ENCODE measurements at regions not wholly inside any gene's neighbourhood (a gene's known extent, or its start where the extent isn't known, plus 50 kb on each side); places are given as distances from the start of the nearest gene placed in this dataset.
"Not testable (repeated sequence)": the region's sequence is repeated elsewhere in the genome, so short reads cannot be mapped to it uniquely, and the experiment has no call there.

- no peak for DNase-seq
These were observed 1054.5 kb upstream of the FANCL start for GRCh38 chr2:59295524-59296162.

DNA sequence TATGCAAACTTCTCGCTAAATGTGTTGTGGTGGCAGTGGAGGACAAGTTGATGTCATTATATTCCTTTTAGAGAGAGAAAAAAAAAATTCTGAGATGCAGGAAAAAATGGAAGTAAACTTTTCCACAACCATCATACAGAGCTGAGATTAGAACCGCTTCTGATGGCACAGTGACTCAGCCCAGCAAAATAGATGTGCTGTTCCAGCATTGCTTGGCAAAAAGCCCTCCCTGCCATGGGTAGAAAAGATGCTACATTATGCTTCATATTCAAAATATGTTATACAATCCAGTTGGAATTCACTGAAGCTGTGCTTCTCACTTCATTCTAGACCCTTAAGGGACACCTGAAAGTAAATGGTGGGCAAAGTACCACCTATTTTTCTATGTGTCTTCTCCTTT lies 1047.6 kb upstream of the FANCL start:
- DNase-seq: no peak

GRCh38 chr2:59282374-59283057 lies 1041.4 kb upstream of the FANCL start:
- no peak for DNase-seq

DNA sequence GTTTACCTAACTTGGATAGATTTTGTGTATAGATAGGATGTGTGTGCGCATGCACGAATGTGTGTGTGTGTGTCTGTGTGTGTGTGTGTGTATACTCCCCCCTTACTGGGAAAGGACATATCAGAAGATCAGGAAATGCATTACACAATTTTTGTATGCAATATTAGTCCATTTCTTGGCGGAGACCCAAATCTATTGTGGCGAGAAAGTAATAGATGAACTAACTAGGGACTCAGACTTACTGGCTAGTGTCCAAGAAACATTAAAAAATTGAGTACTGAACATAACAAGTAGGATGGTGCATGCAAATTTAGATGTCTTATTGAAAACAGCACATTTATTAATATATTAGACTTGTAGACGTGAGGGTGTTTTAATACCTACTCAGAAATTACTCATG lies 1036.5 kb upstream of the FANCL start:
- DNase-seq: no peak

DNA sequence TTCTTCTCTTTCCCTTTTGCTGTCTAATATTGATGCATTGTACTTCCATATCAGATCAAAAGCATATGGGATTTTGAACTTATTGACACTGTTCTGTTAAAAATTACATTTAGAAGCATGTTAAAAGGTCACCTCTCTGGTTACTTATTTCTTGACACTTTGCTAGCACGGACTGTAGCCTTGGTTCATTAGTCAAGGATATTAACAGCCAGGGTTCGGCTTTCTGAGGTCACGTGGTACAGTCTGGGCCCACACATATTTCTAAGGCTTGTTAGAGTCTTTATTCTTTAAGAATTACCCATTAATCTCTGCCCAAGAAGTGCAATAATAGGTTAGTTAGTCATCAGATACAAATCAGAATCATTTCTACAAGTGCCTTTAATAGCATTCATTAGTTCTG lies 1035.8 kb upstream of the FANCL start:
- no peak for DNase-seq

GRCh38 chr2:59276033-59276432 lies 1034.9 kb upstream of the FANCL start:
- DNase-seq: no peak

- DNase-seq: no peak
These were observed 1025.3 kb upstream of the FANCL start for GRCh38 chr2:59266453-59266852.

DNA sequence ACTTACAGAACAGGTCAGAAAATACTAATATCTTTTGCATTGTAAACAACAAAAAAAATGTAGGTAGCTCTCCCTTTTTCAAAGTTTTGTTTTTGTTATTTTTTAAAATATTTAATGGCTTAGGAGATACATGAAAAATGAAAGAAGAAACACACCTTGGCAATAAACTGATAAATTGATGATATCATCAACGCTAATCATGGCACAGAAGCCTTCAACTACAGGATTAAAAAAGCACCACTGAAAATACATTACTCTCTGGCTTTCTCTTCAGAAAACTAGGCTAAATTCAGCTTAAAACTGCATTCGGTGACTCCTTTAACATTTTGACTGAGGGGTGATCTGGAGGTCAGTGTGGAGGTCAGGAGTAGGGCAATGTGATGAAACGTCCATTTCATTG lies 1018.8 kb upstream of the FANCL start:
- no peak for DNase-seq

DNA sequence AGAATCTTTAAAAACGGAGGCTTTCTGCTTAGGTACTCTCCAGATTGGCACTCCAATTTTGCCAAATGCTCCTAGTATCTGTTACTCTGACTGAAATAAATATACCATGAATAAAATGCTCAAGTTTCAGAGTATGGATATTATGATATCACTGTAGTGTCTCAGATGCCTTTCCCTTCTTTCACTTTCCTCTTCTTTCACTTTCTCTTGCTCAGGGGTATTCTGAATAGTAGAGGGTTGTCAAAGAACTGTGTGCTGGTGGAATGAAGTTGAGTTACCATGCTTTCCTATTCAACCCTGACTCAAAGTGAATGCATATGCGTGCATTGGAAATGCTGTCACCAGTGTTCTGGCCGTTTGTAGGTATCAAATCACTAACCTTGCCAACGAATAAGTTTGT lies 1015.2 kb upstream of the FANCL start:
- no peak for DNase-seq

- no peak for DNase-seq
These were observed 1013.2 kb upstream of the FANCL start for GRCh38 chr2:59254279-59254678.

DNA sequence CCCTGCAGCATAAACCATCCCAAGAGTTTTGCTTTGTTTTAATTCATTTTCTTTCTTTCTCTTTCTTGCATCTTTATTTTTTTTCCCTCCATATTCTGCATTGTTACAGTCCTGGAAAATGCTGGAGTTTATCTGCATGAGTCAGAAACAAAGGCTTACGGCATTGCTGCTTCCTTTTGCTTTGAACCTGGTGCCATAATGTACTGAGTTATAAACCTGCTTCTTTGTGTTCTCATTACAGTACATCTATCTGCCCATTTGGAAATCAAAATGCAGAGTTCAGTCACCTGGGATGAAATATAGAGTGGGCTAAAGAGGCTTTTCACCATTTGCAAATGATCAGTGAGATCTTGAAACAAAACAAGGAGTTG lies 1009.2 kb upstream of the FANCL start:
- no peak for DNase-seq

DNA sequence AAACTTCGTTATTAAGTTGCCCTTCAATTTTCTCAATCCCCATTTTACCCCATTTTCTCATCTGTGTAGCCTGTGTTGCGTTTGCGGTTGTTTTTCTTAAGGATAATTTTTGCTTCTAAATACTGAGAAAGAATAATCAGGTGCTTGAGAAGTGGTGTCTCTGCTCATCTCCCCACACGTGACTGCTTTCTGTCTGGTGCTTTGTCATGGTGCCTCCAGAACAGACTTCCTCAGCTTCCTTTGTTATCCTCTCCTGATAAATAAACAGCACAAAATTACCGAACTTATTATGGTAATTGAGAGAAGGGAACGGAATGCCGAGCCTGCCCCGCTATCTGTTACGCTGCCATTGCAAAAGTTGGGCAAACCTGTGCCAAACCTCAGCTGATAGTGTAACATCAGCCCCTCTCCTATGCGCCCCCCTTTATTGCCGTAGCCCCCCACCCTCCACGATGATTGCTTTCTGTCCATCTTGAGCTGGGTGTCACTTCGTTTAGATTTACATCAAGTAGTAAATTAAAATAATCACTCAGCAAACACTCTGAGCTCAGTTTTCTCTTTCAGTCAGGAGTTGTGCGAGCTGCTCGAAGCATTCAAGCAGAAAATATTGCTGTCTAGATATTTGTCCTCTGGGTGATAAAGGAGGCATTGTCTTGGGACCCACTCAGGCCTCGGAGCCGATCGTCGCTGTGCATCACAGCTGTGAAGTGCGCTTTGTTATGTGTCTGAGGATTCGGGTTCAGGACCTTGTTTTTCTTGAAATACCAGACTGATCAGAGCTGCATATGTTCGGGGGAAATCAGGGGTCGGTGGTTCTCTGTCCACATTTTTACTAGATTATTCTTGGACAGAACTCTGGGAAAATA lies 1008.5 kb upstream of the FANCL start:
- peak; percentile 88 for DNase-seq

DNA sequence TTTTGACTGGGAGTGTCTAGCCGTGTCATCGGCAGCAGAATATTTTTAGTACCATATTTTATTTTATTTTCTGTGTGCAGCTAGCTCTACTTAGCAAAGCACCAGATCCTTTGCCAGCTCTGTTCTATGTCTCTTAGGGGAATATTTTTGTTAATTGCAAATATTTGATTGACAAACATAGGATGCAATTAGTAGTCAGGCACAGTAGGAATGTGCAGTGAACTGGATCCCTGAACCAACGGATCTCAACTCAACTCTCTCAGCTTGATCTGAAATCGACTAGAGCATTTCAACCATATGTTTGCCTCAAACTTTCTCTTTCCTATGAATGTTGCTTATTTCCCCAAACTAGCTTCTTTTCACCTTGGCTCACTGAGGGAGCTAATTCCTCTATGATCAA lies 998.0 kb upstream of the FANCL start:
- DNase-seq: no peak

DNA sequence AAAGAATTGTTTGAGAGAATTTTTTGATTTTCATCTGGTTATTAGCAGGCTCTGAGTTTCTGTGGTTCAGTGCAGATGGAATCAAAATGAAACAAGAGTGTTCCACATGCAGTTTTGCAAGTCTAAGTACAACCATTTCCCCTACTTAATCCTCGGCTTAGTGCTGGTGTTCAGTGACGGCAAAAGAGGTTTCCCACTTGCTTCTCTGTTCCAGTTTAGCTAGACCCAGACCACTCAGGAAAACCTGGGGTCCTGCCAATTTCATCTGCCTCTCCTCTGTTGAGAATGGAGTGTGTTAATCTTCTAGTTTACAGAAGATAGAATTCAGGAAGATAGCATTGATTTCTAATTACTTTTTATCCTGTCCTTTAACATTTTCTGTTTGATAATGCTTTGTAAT lies 996.2 kb upstream of the FANCL start:
- DNase-seq: no peak

- DNase-seq: no peak
These were observed 995.6 kb upstream of the FANCL start for GRCh38 chr2:59236723-59237122.

DNA sequence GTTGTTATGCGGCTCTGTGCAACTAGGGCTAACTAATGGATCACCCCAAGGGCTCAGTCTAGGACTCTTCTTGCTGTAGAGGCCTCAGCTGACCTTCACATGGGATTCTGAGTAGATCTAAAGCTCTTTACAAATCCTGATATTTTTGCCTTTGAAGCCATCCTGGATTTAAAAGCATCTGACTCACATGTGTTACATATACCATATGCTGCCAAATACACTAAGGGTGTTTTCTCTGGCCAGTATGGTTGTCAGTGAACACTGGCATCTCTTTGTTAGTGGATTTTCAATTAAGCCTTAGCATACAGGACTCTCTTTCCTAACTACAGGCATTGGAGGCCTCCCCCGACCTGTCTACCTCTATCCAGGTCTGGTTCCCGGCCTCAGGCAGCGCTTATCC lies 992.8 kb upstream of the FANCL start:
- DNase-seq: no peak

GRCh38 chr2:59233448-59233847 lies 992.3 kb upstream of the FANCL start:
- DNase-seq: no peak

GRCh38 chr2:59232394-59233165 lies 991.5 kb upstream of the FANCL start:
- DNase-seq: no peak

DNA sequence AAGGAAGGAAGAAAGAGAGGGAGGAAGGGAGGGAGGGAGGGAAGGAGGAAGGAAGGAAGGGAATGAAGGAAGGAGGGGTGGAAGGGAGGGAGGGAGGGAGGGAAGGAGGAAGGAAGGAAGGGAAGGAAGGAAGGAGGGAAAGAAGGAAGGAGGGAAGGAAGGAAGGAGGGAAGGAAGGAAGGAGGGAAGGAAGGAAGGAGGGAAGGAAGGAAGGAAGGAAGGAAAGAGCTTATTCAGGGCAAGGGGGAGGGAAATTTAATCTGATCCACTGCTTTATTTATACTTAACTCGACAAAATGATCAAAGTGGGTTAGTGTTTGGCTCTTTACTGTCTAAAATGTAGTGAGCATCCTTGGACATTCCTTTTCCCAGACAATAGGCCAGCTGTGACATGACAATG lies 985.2 kb upstream of the FANCL start:
- DNase-seq: not testable (repeated sequence)

DNA sequence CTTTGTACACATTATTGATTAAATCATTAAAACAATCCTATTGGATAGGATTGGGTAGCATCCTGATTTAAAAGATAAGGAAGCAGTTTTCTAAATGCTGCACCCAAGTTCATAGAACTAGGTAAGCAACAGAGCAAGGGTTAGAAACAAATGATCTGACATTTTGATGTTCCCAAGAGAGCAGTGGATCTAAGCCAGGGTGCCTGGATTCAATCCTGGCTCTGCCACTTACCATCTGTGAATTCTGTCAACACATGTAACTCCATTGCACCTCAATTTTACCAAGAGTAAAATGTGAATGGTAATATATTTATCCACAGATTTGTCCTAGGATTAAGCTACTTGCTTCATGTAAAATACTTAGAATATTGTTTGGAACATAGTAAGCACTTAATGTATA lies 982.6 kb upstream of the FANCL start:
- no peak for DNase-seq

GRCh38 chr2:59217360-59217759 lies 976.2 kb upstream of the FANCL start:
- no peak for DNase-seq

DNA sequence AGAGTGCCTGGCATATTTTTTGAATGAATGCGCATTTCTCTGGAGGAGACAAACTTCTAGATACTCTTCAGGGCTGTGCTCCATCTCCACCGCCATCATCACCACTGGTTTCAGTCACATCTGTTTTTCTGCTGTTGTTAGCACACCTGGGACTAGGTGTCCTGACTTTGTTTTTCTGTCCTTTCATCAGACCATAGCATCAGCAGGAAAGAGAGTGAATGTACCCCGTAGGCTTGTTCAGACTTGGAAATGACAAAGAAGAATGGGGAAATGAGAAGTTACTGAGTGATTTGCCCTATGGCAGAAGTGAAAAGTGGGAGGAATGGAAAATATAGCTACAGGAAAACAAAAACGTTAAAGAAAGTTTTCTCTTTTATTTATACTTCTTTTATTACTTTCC lies 965.2 kb upstream of the FANCL start:
- DNase-seq: no peak

DNA sequence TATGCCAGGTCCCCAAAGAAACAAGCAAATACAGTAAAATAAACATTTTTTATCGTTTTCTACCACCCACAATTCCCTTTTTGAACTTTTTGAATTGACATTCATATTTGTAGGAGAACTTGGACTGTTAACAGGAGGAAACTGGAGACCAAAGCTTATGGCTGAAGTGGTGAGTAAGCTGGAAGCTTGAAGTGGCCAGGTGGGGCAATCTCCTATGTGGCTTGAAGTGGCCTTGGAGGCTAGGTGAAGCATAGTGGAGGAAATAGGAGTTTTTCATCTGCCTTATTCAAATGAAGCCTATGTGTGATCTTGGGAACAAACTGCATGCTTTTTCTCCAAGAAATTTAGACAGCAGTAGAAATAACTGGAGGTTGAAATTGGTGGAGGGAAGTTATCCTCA lies 962.9 kb upstream of the FANCL start:
- DNase-seq: no peak

Measured in islet precursor cell (in vitro differentiated cells).